Breast epithelium (tissue), 4 donors: ENCODE measurements at regions not wholly inside any gene's neighbourhood (a gene's known extent, or its start where the extent isn't known, plus 50 kb on each side); places are given as distances from the start of the nearest gene placed in this dataset.

ENCODE experiments used
- DNase-seq, 2 donors: peaks; one replicate each; pipeline ENCODE4 v3.0.0-alpha.2; 2019; ENCODE audit warnings: low spot score in 2 of 2
- H3K27ac ChIP-seq, 2 donors: fragments of 200-600 bp; sonication (generic) in 1 of 2; one replicate each; pipeline ENCODE4 v1.5.1; 2016 to 2019; ENCODE audit warnings: mild to moderate bottlenecking in 1 of 2
- H3K27me3 ChIP-seq, 2 donors: fragments of 200-600 bp; sonication (generic) in 1 of 2; one replicate each; pipeline versions ENCODE4 v1.5.1 to v1.6.0; 2017 to 2019; ENCODE audit warnings: control low read depth in 1 of 2, mild to moderate bottlenecking in 1 of 2
- H3K36me3 ChIP-seq: fragments of 200-600 bp; one replicate; pipeline ENCODE4 v1.5.1; 2019
- H3K4me1 ChIP-seq, 2 donors: fragments of 200-600 bp; sonication (generic); one replicate each; pipeline ENCODE4 v1.5.1; 2016 to 2019; ENCODE audit warnings: control low read depth in 1 of 2
- H3K4me3 ChIP-seq, 3 donors: fragments of 200-600 bp; sonication (generic); 1 replicate in 2 of 3; 2 replicates in 1 of 3; pipeline ENCODE4 v1.5.1; 2016 to 2019; ENCODE audit warnings: mild to moderate bottlenecking in 3 of 3, moderate library complexity in 2 of 3
- H3K9me3 ChIP-seq, 2 donors: fragments of 200-600 bp; sonication (generic) in 1 of 2; one replicate each; pipeline ENCODE4 v1.5.1; 2016 to 2019; ENCODE audit warnings: control low read depth in 1 of 2
- CTCF ChIP-seq, 3 donors: fragments of 450-650 bp; IDR thresholded peaks; one replicate each; pipeline ENCODE4 v1.5.1; 2016 to 2017; ENCODE audit warnings: antibody characterized with exemption in 3 of 3, mild to moderate bottlenecking in 3 of 3, moderate library complexity in 3 of 3
- POLR2A ChIP-seq: fragments of 450-650 bp; IDR thresholded peaks from one replicate; pipeline ENCODE4 v1.6.1; 2016; ENCODE audit warnings: antibody characterized with exemption, mild to moderate bottlenecking, moderate library complexity
- POLR2AphosphoS5 ChIP-seq, 3 donors: sonication (generic); formaldehyde crosslinking; IDR thresholded peaks; one replicate each; pipeline ENCODE4 v1.6.1; 2017; ENCODE audit warnings: antibody characterized with exemption in 3 of 3
- intact Hi-C: fragments of 100-400 bp; cut with DNase I; formaldehyde crosslinking; loops from one replicate; pipeline ENCODE4 v1.15.1; 2023; ENCODE audit warnings: low total_unique reads

- DNase-seq = no peak
- Histone ChIP-seq H3K27me3 (no peaks in the 10 kb centered on the region), H3K27ac (no peak overlapping the region), H3K4me1 (no peaks in the 10 kb centered on the region), H3K4me3 (no peak overlapping the region), H3K9me3 (no peaks in the 10 kb centered on the region), H3K36me3 (no peaks in the 10 kb centered on the region)
- TF ChIP-seq CTCF (IDR thresholded peaks at IDR 0.05) (no peak), POLR2A (no peak), POLR2AphosphoS5 (IDR thresholded peaks at IDR 0.05) (no peak)
- intact Hi-C loops = no loop called here
Observed at GRCh38 chr5:109929376-109929775, 239.6 kb downstream of the MAN2A1 start.

- intact Hi-C loops = no loop called here
- Histone ChIP-seq H3K4me1 (no peaks in the 10 kb centered on the region), H3K36me3 (no peaks in the 10 kb centered on the region), H3K4me3 (no peak overlapping the region), H3K27ac (no peak overlapping the region), H3K9me3 (no peaks in the 10 kb centered on the region), H3K27me3 (no peaks in the 10 kb centered on the region)
- no peak for TF ChIP-seq POLR2A
- TF ChIP-seq POLR2AphosphoS5 (IDR thresholded peaks at IDR 0.05) = no peak
- no peak for TF ChIP-seq CTCF (IDR thresholded peaks at IDR 0.05)
- no peak for DNase-seq
Observed at GRCh38 chr5:109929911-109930310, 240.2 kb downstream of the MAN2A1 start.

- Histone ChIP-seq H3K27me3 (no peaks in the 10 kb centered on the region), H3K36me3 (no peaks in the 10 kb centered on the region), H3K27ac (no peak overlapping the region), H3K9me3 (no peaks in the 10 kb centered on the region), H3K4me1 (no peaks in the 10 kb centered on the region), H3K4me3 (no peak overlapping the region)
- intact Hi-C loops = no loop called here
- no peak for DNase-seq
- TF ChIP-seq CTCF (IDR thresholded peaks at IDR 0.05) (no peak), POLR2A (no peak), POLR2AphosphoS5 (IDR thresholded peaks at IDR 0.05) (no peak)
Observed at GRCh38 chr5:109931049-109931780, 241.5 kb downstream of the MAN2A1 start.

GRCh38 chr5:109935833-109936490 is 246.2 kb downstream of the MAN2A1 start:
- H3K4me1 ChIP-seq = no peaks in the 10 kb centered on the region

More at GRCh38 chr5:109935833-109936490, 246.2 kb downstream of the MAN2A1 start:
- Histone ChIP-seq H3K27me3 (no peaks in the 10 kb centered on the region), H3K36me3 (no peaks in the 10 kb centered on the region), H3K27ac (no peak overlapping the region), H3K4me3 (no peak overlapping the region), H3K9me3 (peaks cover 0 to 6% of the 10 kb centered on the region in 2 donors)
- intact Hi-C loops = no loop called here
- no peak for DNase-seq
- TF ChIP-seq POLR2A (no peak), CTCF (IDR thresholded peaks at IDR 0.05) (no peak)
